ENCODE measurements at regions not wholly inside any gene's neighbourhood (a gene's known extent, or its start where the extent isn't known, plus 50 kb on each side); places are given as distances from the start of the nearest gene placed in this dataset.
"Not testable (repeated sequence)": the region's sequence is repeated elsewhere in the genome, so short reads cannot be mapped to it uniquely, and the experiment has no call there.

- in situ Hi-C loops (cut with HindIII; ENCODE audit: low pct_unique_long_range_greater_than_20kb, low sequenced_read_pairs) = no loop called here
- DNase-seq (ENCODE audit: low read depth in 1 of 2, low spot score in 1 of 2) = no peak
- TF ChIP-seq JUND (IDR thresholded peaks at IDR 0.05; ENCODE audit: low read depth) = no peak
Observed at GRCh38 chr6:106820412-106820852, 154.1 kb downstream of the CD24 start.

- DNase-seq (ENCODE audit: low read depth in 1 of 2, low spot score in 1 of 2) = no peak
- TF ChIP-seq JUND (IDR thresholded peaks at IDR 0.05; ENCODE audit: low read depth) = no peak
- in situ Hi-C loops (cut with HindIII; ENCODE audit: low pct_unique_long_range_greater_than_20kb, low sequenced_read_pairs) = no loop called here
Observed at GRCh38 chr6:106811088-106811686, 163.3 kb downstream of the CD24 start.

- DNase-seq (ENCODE audit: low read depth in 1 of 2, low spot score in 1 of 2) = no peak
- TF ChIP-seq JUND (IDR thresholded peaks at IDR 0.05; ENCODE audit: low read depth) = no peak
- in situ Hi-C loops (cut with HindIII; ENCODE audit: low pct_unique_long_range_greater_than_20kb, low sequenced_read_pairs) = no loop called here
Observed at GRCh38 chr6:106808758-106809157, 165.8 kb downstream of the CD24 start.

- in situ Hi-C loops (cut with HindIII; ENCODE audit: low pct_unique_long_range_greater_than_20kb, low sequenced_read_pairs) = no loop called here
- no peak for TF ChIP-seq JUND (IDR thresholded peaks at IDR 0.05; ENCODE audit: low read depth)
- DNase-seq (ENCODE audit: low read depth in 1 of 2, low spot score in 1 of 2) = no peak
Observed at GRCh38 chr6:106807947-106808611, 166.4 kb downstream of the CD24 start.

GRCh38 chr6:106806253-106806652 lies 168.3 kb downstream of the CD24 start:
- in situ Hi-C loops (cut with HindIII; ENCODE audit: low pct_unique_long_range_greater_than_20kb, low sequenced_read_pairs); DNase-seq (ENCODE audit: low read depth in 1 of 2, low spot score in 1 of 2): not testable (repeated sequence)

- in situ Hi-C loops (cut with HindIII; ENCODE audit: low pct_unique_long_range_greater_than_20kb, low sequenced_read_pairs) = no loop called here
- no peak for DNase-seq (ENCODE audit: low read depth in 1 of 2, low spot score in 1 of 2)
- TF ChIP-seq JUND (IDR thresholded peaks at IDR 0.05; ENCODE audit: low read depth) = no peak
Observed at GRCh38 chr6:106805771-106806170, 168.8 kb downstream of the CD24 start.

DNA sequence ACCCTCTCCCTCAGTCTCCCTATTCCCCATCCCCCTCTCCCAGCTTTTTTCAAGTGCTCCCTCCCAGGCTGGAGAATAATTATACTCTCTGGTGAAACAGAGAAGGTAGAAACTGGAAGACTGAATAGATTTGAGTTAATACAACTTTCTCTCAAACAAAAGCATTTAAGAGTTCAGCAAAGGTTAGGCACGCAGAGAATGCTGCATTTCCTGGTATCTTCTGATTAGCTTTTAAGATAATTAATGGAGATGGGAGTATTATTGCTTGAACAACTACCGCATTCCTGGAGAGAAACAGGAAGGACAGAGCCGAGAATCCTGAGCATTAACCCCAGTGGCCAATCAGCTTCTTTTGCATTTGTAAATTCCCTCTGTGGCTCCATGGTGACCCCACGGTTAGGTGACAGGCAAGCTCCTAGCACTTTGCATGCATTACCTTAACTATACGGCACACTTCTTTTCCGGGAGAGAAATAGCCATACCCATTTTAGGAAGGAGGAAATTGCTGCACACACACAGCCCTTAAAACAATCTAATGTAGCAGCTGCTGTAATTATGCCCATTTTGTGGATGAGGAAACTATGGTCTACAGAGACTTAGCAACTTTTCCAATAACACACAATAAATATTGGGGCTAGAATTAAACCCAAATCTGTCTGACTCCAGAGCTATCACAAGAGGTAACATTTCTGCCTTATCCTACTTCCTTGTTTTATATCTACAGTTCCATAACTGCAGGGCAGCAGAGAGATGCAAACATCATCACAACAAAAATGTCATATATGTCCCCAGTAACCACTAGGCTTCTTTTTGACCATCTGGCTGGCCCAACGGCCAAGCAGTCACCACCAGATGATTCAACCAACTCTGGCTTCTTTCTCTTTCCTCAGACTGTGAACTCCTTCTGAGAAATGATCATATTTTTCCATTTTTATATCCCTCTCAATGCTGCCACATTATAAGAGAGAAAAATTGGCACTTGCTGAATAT lies 169.9 kb downstream of the CD24 start:
- 0 out of 2 replicates have a peak, but pooled peaks have one; percentile 36 for TF ChIP-seq JUND (IDR thresholded peaks at IDR 0.05; ENCODE audit: low read depth)
- in situ Hi-C loops (cut with HindIII; ENCODE audit: low pct_unique_long_range_greater_than_20kb, low sequenced_read_pairs) = no loop called here
- DNase-seq (ENCODE audit: low read depth in 1 of 2, low spot score in 1 of 2) = peak; percentile 71 to 79

GRCh38 chr6:106803188-106803587 lies 171.3 kb downstream of the CD24 start:
- no peak for TF ChIP-seq JUND (IDR thresholded peaks at IDR 0.05; ENCODE audit: low read depth)
- in situ Hi-C loops (cut with HindIII; ENCODE audit: low pct_unique_long_range_greater_than_20kb, low sequenced_read_pairs) = no loop called here
- DNase-seq (ENCODE audit: low read depth in 1 of 2, low spot score in 1 of 2) = no peak

- in situ Hi-C loops (cut with HindIII; ENCODE audit: low pct_unique_long_range_greater_than_20kb, low sequenced_read_pairs) = no loop called here
Observed at GRCh38 chr6:106802139-106802538, 172.4 kb downstream of the CD24 start.

GRCh38 chr6:106801256-106801655 lies 171.9 kb downstream of the QRSL1 start:
- TF ChIP-seq JUND (IDR thresholded peaks at IDR 0.05; ENCODE audit: low read depth) = no peak
- in situ Hi-C loops (cut with HindIII; ENCODE audit: low pct_unique_long_range_greater_than_20kb, low sequenced_read_pairs) = no loop called here
- DNase-seq (ENCODE audit: low read depth in 1 of 2, low spot score in 1 of 2) = no peak

More at GRCh38 chr6:106802139-106802538, 172.4 kb downstream of the CD24 start:
- no peak for DNase-seq (ENCODE audit: low read depth in 1 of 2, low spot score in 1 of 2)
- TF ChIP-seq JUND (IDR thresholded peaks at IDR 0.05; ENCODE audit: low read depth) = no peak

- TF ChIP-seq JUND (IDR thresholded peaks at IDR 0.05; ENCODE audit: low read depth) = no peak
- in situ Hi-C loops (cut with HindIII; ENCODE audit: low pct_unique_long_range_greater_than_20kb, low sequenced_read_pairs) = no loop called here
- DNase-seq (ENCODE audit: low read depth in 1 of 2, low spot score in 1 of 2) = no peak
Observed at GRCh38 chr6:106800379-106800778, 171.0 kb downstream of the QRSL1 start.

GRCh38 chr6:106799031-106799894 lies 169.9 kb downstream of the QRSL1 start:
- in situ Hi-C loops (cut with HindIII; ENCODE audit: low pct_unique_long_range_greater_than_20kb, low sequenced_read_pairs) = no loop called here
- TF ChIP-seq JUND (IDR thresholded peaks at IDR 0.05; ENCODE audit: low read depth) = no peak
- DNase-seq (ENCODE audit: low read depth in 1 of 2, low spot score in 1 of 2) = peak in 1 of 2 experiments; percentile 66
